Spleen (tissue), 11 donors: ENCODE measurements at regions not wholly inside any gene's neighbourhood (a gene's known extent, or its start where the extent isn't known, plus 50 kb on each side); places are given as distances from the start of the nearest gene placed in this dataset.

Source experiments
- DNase-seq: peaks from one replicate; pipeline ENCODE4 v3.0.0-alpha.2; 2020
- H3K27ac ChIP-seq, 8 donors: fragments of 200-600 bp; sonication (generic) in 7 of 8; 1 replicate in 4 of 8; 2 replicates in 4 of 8; pipeline versions ENCODE4 v1.5.0 to v1.8.0; 2016 to 2021; ENCODE audit warnings: inconsistent platforms in 4 of 8, mild to moderate bottlenecking in 4 of 8, moderate library complexity in 1 of 8
- H3K27me3 ChIP-seq, 7 donors: fragments of 200-600 bp; sonication (generic) in 6 of 7; replicated peaks in 1 of 7; 1 replicate in 4 of 7; 2 replicates in 3 of 7; pipeline versions ENCODE4 v1.5.0 to v1.8.0; 2016 to 2021; ENCODE audit warnings: inconsistent platforms in 3 of 7, mild to moderate bottlenecking in 1 of 7
- H3K36me3 ChIP-seq, 6 donors: fragments of 200-600 bp; sonication (generic) in 5 of 6; 1 replicate in 4 of 6; 2 replicates in 2 of 6; pipeline versions ENCODE4 v1.5.0 to v1.8.0; 2016 to 2021; ENCODE audit warnings: inconsistent platforms in 2 of 6
- H3K4me1 ChIP-seq, 6 donors: fragments of 200-600 bp; sonication (generic) in 5 of 6; 1 replicate in 3 of 6; 2 replicates in 3 of 6; pipeline versions ENCODE4 v1.5.0 to v1.8.0; 2016 to 2021; ENCODE audit warnings: inconsistent platforms in 3 of 6
- H3K4me3 ChIP-seq, 8 donors: fragments of 200-600 bp; sonication (generic) in 7 of 8; 1 replicate in 4 of 8; 2 replicates in 4 of 8; pipeline versions ENCODE4 v1.5.0 to v1.8.0; 2016 to 2021; ENCODE audit warnings: inconsistent platforms in 4 of 8, mild to moderate bottlenecking in 4 of 8, moderate library complexity in 2 of 8
- H3K9me3 ChIP-seq, 8 donors: fragments of 200-600 bp; sonication (generic) in 7 of 8; 1 replicate in 4 of 8; 2 replicates in 4 of 8; pipeline versions ENCODE4 v1.5.0 to v1.8.0; 2016 to 2021; ENCODE audit warnings: inconsistent platforms in 4 of 8
- CTCF ChIP-seq, 11 experiments: fragments of 200-600 bp in 7 of 11; fragments of 450-650 bp in 4 of 11; sonication (generic) in 4 of 11; IDR thresholded peaks in 8 of 11; conservative IDR thresholded peaks in 3 of 11; 1 replicate in 7 of 11; 2 replicates in 4 of 11; pipeline versions ENCODE4 v1.4.0 to v1.8.0; 2016 to 2021; ENCODE audit warnings: antibody characterized with exemption in 11 of 11, inconsistent platforms in 4 of 11, mild to moderate bottlenecking in 1 of 11
- POLR2A ChIP-seq, 3 donors: fragments of 450-650 bp; IDR thresholded peaks; one replicate each; pipeline ENCODE4 v1.5.1; 2017; ENCODE audit warnings: antibody characterized with exemption in 3 of 3, mild to moderate bottlenecking in 1 of 3
- POLR2AphosphoS5 ChIP-seq, 3 donors: sonication (generic); formaldehyde crosslinking; IDR thresholded peaks; one replicate each; pipeline ENCODE4 v1.5.1; 2017; ENCODE audit warnings: antibody characterized with exemption in 3 of 3
- WGBS, 5 donors: extraction: QIAGEN DNeasy Blood & Tissue Kit in 3 of 5; methylation state at CpG; one replicate each; pipeline versions ENCODE4 v1.1.5 to v1.1.7; 2013 to 2018; 5-methylcytosine and 5-hydroxymethylcytosine counted together
- intact Hi-C: fragments of 100-400 bp; cut with DNase I; formaldehyde crosslinking; loops from one replicate; pipeline ENCODE4 v1.15.0; 2023; ENCODE audit warnings: low total_unique reads
- donor health status: healthy with polysubstance abuse.
- donor health status: DM: no; HTN: no; CAD: no; lungs with moderate emphysema.
- donor health status: DM: no; HTN: no; CAD: no.
- donor health status: Bipolar disorder and iron deficiency.
- donor health status: healthy.
- donor health status: DM: no; HTN: no; CAD: no.
- donor health status: DM: yes; HTN: yes; CAD: no.

GRCh38 chr13:93004919-93005318, 221.7 kb upstream of the GPC6 start:
- no peak for TF ChIP-seq POLR2A (IDR thresholded peaks at IDR 0.05)
- TF ChIP-seq POLR2AphosphoS5 (IDR thresholded peaks at IDR 0.05) = no peak
- no peak for TF ChIP-seq CTCF (IDR thresholded peaks at IDR 0.05 in 8 of 11, conservative IDR thresholded peaks at IDR 0.05 in 3 of 11)

GRCh38 chr13:93007928-93008327, 218.7 kb upstream of the GPC6 start:
- H3K9me3 ChIP-seq = peaks cover 3 to 62% (median 42%) of the 10 kb centered on the region in 8 donors
- no peaks in the 10 kb centered on the region for H3K27me3 ChIP-seq
- H3K4me3 ChIP-seq = no peak overlapping the region
- H3K4me1 ChIP-seq = no peaks in the 10 kb centered on the region
- no peak for DNase-seq
- intact Hi-C loops = no loop called here
- no peak for TF ChIP-seq CTCF (IDR thresholded peaks at IDR 0.05 in 8 of 11, conservative IDR thresholded peaks at IDR 0.05 in 3 of 11)
- no peaks in the 10 kb centered on the region for H3K36me3 ChIP-seq
- no peak overlapping the region for H3K27ac ChIP-seq

More at GRCh38 chr13:93004919-93005318, 221.7 kb upstream of the GPC6 start:
- no peak overlapping the region for H3K27ac ChIP-seq
- H3K4me1 ChIP-seq = no peaks in the 10 kb centered on the region
- DNase-seq = no peak
- H3K27me3 ChIP-seq = no peaks in the 10 kb centered on the region
- H3K9me3 ChIP-seq = peaks cover 3 to 57% (median 41%) of the 10 kb centered on the region in 8 donors
- intact Hi-C loops = no loop called here
- H3K4me3 ChIP-seq = no peak overlapping the region
- no peaks in the 10 kb centered on the region for H3K36me3 ChIP-seq

DNA sequence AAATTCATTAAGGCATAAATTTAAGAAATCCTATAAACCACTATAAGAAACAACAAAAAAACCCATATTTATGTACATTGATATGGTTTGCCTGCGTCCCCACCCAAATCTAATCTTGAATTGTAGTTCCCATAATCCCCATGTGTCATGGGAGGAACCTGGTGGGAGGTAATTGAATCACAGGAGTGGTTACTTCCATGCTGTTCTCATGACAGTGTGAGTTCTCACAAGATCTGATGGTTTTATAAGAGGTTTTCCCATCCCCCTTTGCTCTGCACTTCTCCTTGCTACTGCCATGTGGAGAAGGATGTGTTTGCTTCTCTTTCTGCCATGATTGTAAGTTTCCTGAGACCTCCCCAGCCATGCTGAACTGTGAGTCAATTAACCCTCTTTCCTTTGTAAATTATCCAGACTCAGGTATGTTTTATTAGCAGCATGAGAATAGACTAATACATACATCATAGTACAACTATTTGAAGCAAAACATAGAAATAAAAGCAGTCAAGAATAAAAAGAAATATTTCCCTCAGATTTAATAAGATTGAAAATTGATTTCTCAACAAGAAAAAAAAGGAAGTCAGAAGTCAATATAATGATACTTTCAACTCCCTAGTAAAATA, 209.0 kb upstream of the GPC6 start:
- peaks cover 6 to 80% (median 60%) of the 10 kb centered on the region in 8 donors for H3K9me3 ChIP-seq
- intact Hi-C loops = no loop called here

DNA sequence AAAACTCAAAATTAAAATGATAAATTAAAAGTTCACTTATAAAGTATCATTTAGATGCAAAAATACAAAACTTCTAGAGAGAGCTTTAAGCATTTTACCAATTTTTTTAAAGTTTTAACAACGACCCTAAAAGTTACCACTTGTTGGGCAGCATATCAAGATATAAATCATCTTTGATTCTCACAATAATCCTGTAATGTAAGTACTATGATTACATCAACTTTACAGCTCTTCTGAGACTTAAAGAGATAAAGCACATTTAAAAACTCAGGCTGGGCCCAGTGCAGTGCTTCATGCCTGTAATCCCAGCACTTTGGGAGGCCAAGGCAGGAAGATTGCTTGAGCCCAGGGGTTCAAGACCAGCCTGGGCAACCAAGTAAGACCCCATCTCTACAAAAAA, 202.7 kb upstream of the GPC6 start:
- Histone ChIP-seq H3K27me3 (no peaks in the 10 kb centered on the region), H3K4me1 (no peaks in the 10 kb centered on the region), H3K36me3 (no peaks in the 10 kb centered on the region), H3K27ac (no peak overlapping the region), H3K9me3 (peaks cover 0 to 24% (median 12%) of the 10 kb centered on the region in 8 donors), H3K4me3 (no peak overlapping the region)
- DNase-seq = no peak
- intact Hi-C loops = no loop called here
- no peak for TF ChIP-seq POLR2A (IDR thresholded peaks at IDR 0.05)
- WGBS, 5 donors = 33 to 68% (median 41%) methylated on average over 1 of the region's 1 CpG

More for the DNA sequence above, 209.0 kb upstream of the GPC6 start:
- no peaks in the 10 kb centered on the region for H3K36me3 ChIP-seq
- H3K27ac ChIP-seq = no peak overlapping the region
- whole genome bisulfite sequencing, 5 donors = 68 to 83% (median 72%) methylated on average over 1 of the region's 1 CpG
- H3K27me3 ChIP-seq = no peaks in the 10 kb centered on the region
- DNase-seq = no peak
- no peak overlapping the region for H3K4me3 ChIP-seq
- H3K4me1 ChIP-seq = no peaks in the 10 kb centered on the region
- TF ChIP-seq POLR2A (IDR thresholded peaks at IDR 0.05) (no peak), CTCF (IDR thresholded peaks at IDR 0.05 in 8 of 11, conservative IDR thresholded peaks at IDR 0.05 in 3 of 11) (no peak), POLR2AphosphoS5 (IDR thresholded peaks at IDR 0.05) (no peak)

DNA sequence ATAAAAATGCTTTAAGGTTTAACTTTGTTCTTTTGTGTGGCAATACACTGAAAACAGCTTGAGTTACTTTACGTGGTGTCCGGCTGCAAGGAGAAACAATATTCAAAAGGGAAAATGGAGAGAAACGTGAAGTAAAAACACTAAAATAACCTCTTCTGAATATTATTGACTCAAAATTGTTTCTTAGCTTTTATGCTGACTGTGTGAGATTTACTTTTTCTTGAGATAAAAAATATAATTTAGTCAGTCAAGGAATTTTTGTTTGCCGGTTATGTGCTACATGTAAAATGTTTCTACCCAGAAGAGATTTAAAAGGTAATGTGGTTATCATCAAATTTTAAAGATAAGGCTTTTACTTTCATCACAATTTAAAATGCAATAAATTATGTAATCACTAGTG, 200.6 kb upstream of the GPC6 start:
- 87 to 92% (median 90%) methylated on average over 4 of the region's 4 CpGs for WGBS, 5 donors
- Histone ChIP-seq H3K4me1 (no peaks in the 10 kb centered on the region), H3K4me3 (no peak overlapping the region), H3K27me3 (no peaks in the 10 kb centered on the region), H3K36me3 (no peaks in the 10 kb centered on the region), H3K27ac (no peak overlapping the region), H3K9me3 (peaks cover 0 to 7% (median 0%) of the 10 kb centered on the region in 8 donors)
- DNase-seq = no peak
- TF ChIP-seq CTCF (IDR thresholded peaks at IDR 0.05 in 8 of 11, conservative IDR thresholded peaks at IDR 0.05 in 3 of 11) (no peak), POLR2AphosphoS5 (IDR thresholded peaks at IDR 0.05) (no peak)
- intact Hi-C loops = no loop called here
